Activated CD4-positive, alpha-beta memory T cell treated with anti-CD3 and anti-CD28 coated beads for 36 hours (primary cell): ENCODE measurements at regions not wholly inside any gene's neighbourhood (a gene's known extent, or its start where the extent isn't known, plus 50 kb on each side); places are given as distances from the start of the nearest gene placed in this dataset.

Experiments used
- CTCF ChIA-PET: fragments of 350-600 bp; sonication (Branson Sonifier 250); formaldehyde crosslinking; loops from one replicate; lab custom pipeline; 2021; ENCODE audit warnings: antibody characterized with exemption, inconsistent platforms; lab: Charles Lee
- POLR2A ChIA-PET: fragments of 350-600 bp; sonication (Branson Sonifier 250); formaldehyde crosslinking; loops from one replicate; lab custom pipeline; 2021; ENCODE audit warnings: antibody characterized with exemption; lab: Charles Lee
- DNase-seq: peaks from one replicate; pipeline ENCODE4 v3.0.0-alpha.2; 2020
- H3K27ac Mint-ChIP-seq: one replicate; pipeline ENCODE4 v1.8.0; 2021; ENCODE audit warnings: mixed read lengths
- H3K27me3 Mint-ChIP-seq: one replicate; pipeline ENCODE4 v1.8.0; 2021; ENCODE audit warnings: mixed read lengths
- H3K36me3 Mint-ChIP-seq: one replicate; pipeline ENCODE4 v1.8.0; 2021; ENCODE audit warnings: mixed read lengths
- H3K4me1 Mint-ChIP-seq: one replicate; pipeline ENCODE4 v1.8.0; 2021; ENCODE audit warnings: low read depth, mixed read lengths
- H3K4me3 Mint-ChIP-seq: one replicate; pipeline ENCODE4 v1.8.0; 2021; ENCODE audit warnings: mild to moderate bottlenecking, mixed read lengths
- H3K9me3 Mint-ChIP-seq: one replicate; pipeline ENCODE4 v1.8.0; 2021; ENCODE audit warnings: mixed read lengths
- intact Hi-C: fragments of 100-400 bp; cut with micrococcal nuclease; formaldehyde crosslinking; loops from one replicate; pipeline ENCODE4 v1.15.1; 2023

GRCh38 chr10:21304608-21305007, 220.9 kb downstream of the SKIDA1 start:
- ChIA-PET CTCF (no interaction called here), POLR2A (no interaction called here)
- Mint-ChIP-seq H3K36me3 (no peaks in the 10 kb centered on the region), H3K4me3 (no peak overlapping the region), H3K9me3 (no peaks in the 10 kb centered on the region), H3K4me1 (no peaks in the 10 kb centered on the region), H3K27ac (no peak overlapping the region), H3K27me3 (peaks cover 2% of the 10 kb centered on the region)
- intact Hi-C loops, result no loop called here
- no peak for DNase-seq

DNA sequence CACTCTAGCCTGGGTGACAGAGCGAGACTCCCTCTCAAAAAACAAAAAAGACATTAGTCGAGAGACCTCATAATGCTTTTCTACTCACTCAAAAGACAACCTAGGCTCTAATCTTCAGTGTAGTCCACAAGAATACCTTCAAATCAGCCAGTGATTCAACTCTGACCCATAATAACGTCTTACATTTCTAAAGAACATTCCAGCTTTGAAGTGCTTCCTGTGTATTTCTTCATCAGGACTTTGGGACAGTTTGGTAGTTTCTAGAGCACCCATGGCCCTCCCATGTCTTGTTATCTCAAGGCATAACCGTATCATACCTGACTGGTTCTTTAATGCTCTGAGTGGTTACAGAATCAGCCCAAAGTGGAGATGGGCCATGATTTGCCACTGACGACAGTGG, 221.3 kb downstream of the SKIDA1 start:
- Mint-ChIP-seq H3K27me3 (peaks cover 2% of the 10 kb centered on the region), H3K4me3 (no peak overlapping the region), H3K27ac (no peak overlapping the region), H3K36me3 (no peaks in the 10 kb centered on the region), H3K9me3 (no peaks in the 10 kb centered on the region), H3K4me1 (no peaks in the 10 kb centered on the region)
- POLR2A ChIA-PET, result no interaction called here
- CTCF ChIA-PET, result no interaction called here
- no peak for DNase-seq
- intact Hi-C loops, result no loop called here

DNA sequence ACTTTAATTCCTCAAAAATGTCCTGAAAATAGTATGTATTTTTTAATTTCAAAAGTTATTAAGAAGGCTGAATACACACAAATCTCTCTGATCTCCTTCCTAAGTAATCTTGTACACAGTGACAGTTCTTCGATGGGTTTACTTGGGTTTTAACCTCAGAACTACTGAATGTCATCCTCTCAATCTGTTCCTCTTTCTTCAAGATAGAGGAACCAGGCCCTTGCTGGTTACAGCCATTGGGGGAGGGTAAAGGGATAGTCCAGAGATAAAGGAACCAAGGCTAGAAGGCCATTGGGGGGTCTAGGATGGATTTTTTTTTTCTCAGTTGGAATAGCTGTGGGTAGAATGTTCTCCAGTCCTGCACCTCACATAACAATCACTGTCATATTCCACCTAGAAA, 224.9 kb downstream of the SKIDA1 start:
- CTCF ChIA-PET, result no interaction called here
- H3K27me3 Mint-ChIP-seq, result peaks cover 2% of the 10 kb centered on the region
- intact Hi-C loops, result no loop called here
- H3K9me3 Mint-ChIP-seq, result no peaks in the 10 kb centered on the region
- no peak for DNase-seq
- H3K27ac Mint-ChIP-seq, result no peak overlapping the region
- H3K4me3 Mint-ChIP-seq, result no peak overlapping the region
- H3K36me3 Mint-ChIP-seq, result no peaks in the 10 kb centered on the region
- POLR2A ChIA-PET, result no interaction called here
- no peaks in the 10 kb centered on the region for H3K4me1 Mint-ChIP-seq

DNA sequence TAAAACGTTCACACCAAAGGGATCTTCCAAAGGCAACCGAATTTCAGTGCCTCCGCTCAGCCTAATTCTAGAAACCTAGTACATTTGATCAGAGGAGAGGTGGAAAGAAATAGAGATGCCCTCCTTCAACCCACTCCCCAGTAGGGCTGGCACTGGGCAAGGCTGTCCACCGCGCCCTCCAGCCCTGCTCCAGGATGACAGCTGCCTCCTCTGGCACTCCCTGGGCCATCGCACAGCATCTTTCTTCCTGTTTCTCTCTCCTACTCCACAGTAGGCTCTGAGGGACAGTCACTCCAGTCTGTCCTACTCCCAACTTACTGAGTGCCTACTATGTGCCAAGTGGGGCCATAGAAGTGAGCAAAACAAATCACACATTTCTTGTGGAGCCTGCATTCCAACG, 226.2 kb downstream of the SKIDA1 start:
- CTCF ChIA-PET, result no interaction called here
- no peak overlapping the region for H3K4me3 Mint-ChIP-seq

DNA sequence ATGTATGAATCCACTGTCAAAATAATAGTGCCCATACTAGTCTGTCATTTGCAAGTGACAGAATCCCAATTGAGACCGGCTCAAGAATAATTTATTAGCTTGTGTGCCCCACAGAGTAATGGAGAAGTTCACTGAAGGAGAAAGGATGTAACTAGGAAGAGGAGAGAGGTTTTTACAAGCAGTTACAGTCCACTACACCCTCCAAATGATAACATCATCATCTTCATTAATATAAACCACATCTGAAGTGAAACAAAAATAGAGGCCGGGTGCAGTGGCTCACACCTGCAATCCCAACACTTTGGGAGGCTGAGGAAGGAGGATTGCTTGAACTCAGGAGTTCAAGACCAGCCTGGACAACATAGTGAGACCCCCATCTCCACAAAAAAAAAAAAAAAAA, 226.8 kb downstream of the SKIDA1 start:
- H3K27me3 Mint-ChIP-seq, result peaks cover 3% of the 10 kb centered on the region
- no peak for DNase-seq
- H3K36me3 Mint-ChIP-seq, result no peaks in the 10 kb centered on the region
- no peak overlapping the region for H3K4me3 Mint-ChIP-seq
- H3K9me3 Mint-ChIP-seq, result no peaks in the 10 kb centered on the region
- intact Hi-C loops, result no loop called here
- H3K27ac Mint-ChIP-seq, result no peak overlapping the region
- ChIA-PET POLR2A (no interaction called here), CTCF (no interaction called here)
- no peaks in the 10 kb centered on the region for H3K4me1 Mint-ChIP-seq

More for the DNA sequence above, 226.2 kb downstream of the SKIDA1 start:
- H3K36me3 Mint-ChIP-seq, result no peaks in the 10 kb centered on the region
- POLR2A ChIA-PET, result no interaction called here
- DNase-seq, result no peak
- intact Hi-C loops, result no loop called here
- no peaks in the 10 kb centered on the region for H3K9me3 Mint-ChIP-seq
- H3K27ac Mint-ChIP-seq, result no peak overlapping the region
- peaks cover 3% of the 10 kb centered on the region for H3K27me3 Mint-ChIP-seq
- H3K4me1 Mint-ChIP-seq, result no peaks in the 10 kb centered on the region

DNA sequence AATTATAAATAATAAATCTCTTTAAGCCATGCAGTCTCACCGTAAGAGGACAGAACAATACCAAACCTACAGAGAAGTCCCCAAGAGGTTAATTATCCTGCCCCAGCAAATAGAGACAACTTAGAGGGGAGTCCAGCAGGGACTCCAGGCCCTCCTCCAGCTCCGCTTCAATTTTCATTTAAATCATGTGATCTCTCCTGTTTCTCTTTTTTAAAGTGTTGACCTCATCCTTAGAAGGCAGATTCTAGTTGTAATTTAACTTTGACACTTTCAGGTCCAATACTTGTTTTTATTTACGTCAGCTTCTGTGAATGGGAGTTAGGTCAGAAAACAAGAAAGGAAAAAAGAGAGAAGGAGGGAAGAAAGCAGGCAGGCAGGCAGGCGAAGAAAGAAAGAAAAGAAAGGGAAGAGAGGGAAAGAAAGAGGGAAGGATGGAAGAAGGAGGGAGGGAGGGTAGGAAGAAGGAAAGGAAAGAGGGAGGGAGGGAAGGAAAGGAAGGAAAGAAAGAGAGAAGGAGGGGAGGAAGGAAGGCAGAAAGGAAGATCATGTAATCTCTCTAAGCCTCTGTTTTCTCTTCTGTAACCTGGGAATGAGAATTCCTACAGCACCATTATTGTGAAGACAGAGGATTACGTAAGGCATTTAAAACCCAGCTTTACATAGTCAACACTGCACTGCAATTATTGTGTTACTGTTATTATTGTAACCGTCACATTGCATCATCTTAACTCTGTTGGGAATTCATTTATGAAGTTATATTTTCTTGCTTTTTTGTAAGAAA, 227.7 kb downstream of the SKIDA1 start:
- H3K4me3 Mint-ChIP-seq, result no peak overlapping the region
- H3K9me3 Mint-ChIP-seq, result no peaks in the 10 kb centered on the region
- intact Hi-C loops, result no loop called here
- no peak overlapping the region for H3K27ac Mint-ChIP-seq
- H3K27me3 Mint-ChIP-seq, result peaks cover 5% of the 10 kb centered on the region
- H3K4me1 Mint-ChIP-seq, result peaks cover 2% of the 10 kb centered on the region
- no peak for DNase-seq
- ChIA-PET POLR2A (no interaction called here), CTCF (interaction anchor here (1.5 kb wide), 1 partner anchor 19 kb away, joined by 3 read pairs; no protein-coding TSS in a partner anchor)
- H3K36me3 Mint-ChIP-seq, result no peaks in the 10 kb centered on the region

DNA sequence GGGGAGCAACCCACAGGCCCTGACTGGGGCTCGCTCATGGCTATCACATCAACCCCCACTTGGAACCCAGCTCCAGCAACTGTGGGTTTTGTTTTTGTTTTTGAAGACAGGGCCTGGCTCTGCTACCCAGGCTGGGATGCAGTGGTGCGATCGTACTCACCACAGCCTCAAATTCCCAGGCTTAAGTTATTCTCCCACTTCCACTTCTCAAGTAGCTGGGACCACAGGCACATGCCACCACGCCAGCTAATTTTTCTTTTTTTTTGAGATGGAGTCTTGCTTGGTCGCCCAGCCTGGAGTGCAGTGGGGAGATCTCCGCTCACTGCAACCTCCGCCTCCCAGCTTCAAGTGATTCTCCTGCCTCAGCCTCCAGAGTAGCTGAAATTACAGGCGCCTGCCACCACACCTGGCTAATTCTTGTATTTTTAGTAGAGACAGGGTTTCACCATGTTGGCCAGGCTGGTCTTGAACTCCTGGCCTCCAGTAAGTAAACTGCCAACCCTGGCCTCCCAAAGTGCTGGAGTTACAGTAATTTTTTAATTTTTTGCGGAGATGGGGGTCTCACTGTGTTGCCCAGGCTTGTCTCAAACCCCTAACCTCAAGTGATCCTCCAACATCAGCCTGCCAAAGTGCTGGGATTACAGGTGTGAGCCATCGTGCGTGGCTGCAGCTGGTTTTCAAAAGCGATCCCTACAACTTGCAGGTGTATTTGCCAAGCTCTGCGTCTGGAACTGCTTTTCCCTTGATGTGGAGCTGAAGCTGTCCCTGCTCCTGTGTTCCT, 228.7 kb downstream of the SKIDA1 start:
- no peak overlapping the region for H3K4me3 Mint-ChIP-seq
- no peak for DNase-seq
- peaks cover 4% of the 10 kb centered on the region for H3K4me1 Mint-ChIP-seq
- H3K27me3 Mint-ChIP-seq, result peaks cover 8% of the 10 kb centered on the region
- ChIA-PET CTCF (interaction anchor here (1.5 kb wide), 1 partner anchor 18 kb away, joined by 3 read pairs; no protein-coding TSS in a partner anchor), POLR2A (no interaction called here)
- intact Hi-C loops, result no loop called here
- H3K36me3 Mint-ChIP-seq, result no peaks in the 10 kb centered on the region
- no peak overlapping the region for H3K27ac Mint-ChIP-seq
- no peaks in the 10 kb centered on the region for H3K9me3 Mint-ChIP-seq

DNA sequence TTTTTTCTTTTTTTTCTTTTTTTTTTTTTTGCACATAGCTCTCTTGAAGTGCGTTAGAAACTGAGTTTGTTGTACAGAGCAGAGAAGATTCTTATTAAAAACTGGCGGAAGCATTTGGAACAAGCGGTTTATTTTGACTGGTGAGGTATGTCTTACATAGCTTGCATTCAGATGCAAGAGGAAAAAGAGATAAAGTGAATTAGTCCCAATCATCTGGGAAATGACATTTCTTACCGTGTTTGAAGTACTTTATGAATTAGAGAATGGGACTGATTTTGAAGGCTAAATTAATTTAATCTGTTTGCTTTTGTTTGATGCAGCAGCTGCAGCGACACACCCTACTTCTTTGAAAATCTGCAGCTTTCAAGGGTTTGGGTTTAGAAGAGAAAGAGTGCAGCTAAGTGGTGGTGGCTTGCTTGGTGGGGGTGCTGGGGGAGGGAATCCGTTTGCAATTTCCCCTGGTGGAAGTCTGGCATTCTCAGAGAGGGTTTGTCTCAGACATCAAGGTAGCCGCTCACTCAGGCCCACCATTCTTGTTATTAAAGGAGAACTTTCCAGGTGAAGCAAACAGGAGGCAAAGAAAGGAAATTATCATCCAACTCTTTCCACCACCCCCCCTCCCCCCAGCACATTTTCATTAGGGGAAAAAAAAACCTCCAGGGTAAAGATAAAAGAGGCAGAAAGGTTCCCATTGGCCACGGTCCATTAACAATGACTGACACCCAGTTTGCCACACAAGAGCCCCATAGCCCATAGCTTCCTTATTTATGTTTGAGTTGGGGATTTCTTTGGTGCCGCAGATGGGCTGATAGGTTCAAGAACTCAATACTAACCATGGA, 231.7 kb downstream of the SKIDA1 start:
- H3K9me3 Mint-ChIP-seq, result no peaks in the 10 kb centered on the region
- no peak for DNase-seq
- ChIA-PET CTCF (no interaction called here), POLR2A (no interaction called here)
- no peak overlapping the region for H3K4me3 Mint-ChIP-seq
- peaks cover 4% of the 10 kb centered on the region for H3K4me1 Mint-ChIP-seq
- intact Hi-C loops, result no loop called here
- H3K36me3 Mint-ChIP-seq, result no peaks in the 10 kb centered on the region
- H3K27ac Mint-ChIP-seq, result no peak overlapping the region
- peaks cover 11% of the 10 kb centered on the region for H3K27me3 Mint-ChIP-seq

GRCh38 chr10:21292763-21293517, 232.5 kb downstream of the SKIDA1 start:
- ChIA-PET POLR2A (no interaction called here), CTCF (no interaction called here)
- intact Hi-C loops, result no loop called here
- no peak for DNase-seq
- Mint-ChIP-seq H3K4me1 (peaks cover 4% of the 10 kb centered on the region), H3K36me3 (no peaks in the 10 kb centered on the region), H3K27ac (no peak overlapping the region), H3K9me3 (no peaks in the 10 kb centered on the region), H3K4me3 (no peak overlapping the region), H3K27me3 (peaks cover 11% of the 10 kb centered on the region)

GRCh38 chr10:21290499-21291160, 234.9 kb downstream of the SKIDA1 start:
- POLR2A ChIA-PET, result no interaction called here
- no peak for DNase-seq
- no peak overlapping the region for H3K27ac Mint-ChIP-seq
- peaks cover 11% of the 10 kb centered on the region for H3K27me3 Mint-ChIP-seq
- CTCF ChIA-PET, result no interaction called here
- H3K36me3 Mint-ChIP-seq, result no peaks in the 10 kb centered on the region
- intact Hi-C loops, result no loop called here
- H3K4me3 Mint-ChIP-seq, result no peak overlapping the region
- H3K9me3 Mint-ChIP-seq, result no peaks in the 10 kb centered on the region
- peaks cover 4% of the 10 kb centered on the region for H3K4me1 Mint-ChIP-seq

DNA sequence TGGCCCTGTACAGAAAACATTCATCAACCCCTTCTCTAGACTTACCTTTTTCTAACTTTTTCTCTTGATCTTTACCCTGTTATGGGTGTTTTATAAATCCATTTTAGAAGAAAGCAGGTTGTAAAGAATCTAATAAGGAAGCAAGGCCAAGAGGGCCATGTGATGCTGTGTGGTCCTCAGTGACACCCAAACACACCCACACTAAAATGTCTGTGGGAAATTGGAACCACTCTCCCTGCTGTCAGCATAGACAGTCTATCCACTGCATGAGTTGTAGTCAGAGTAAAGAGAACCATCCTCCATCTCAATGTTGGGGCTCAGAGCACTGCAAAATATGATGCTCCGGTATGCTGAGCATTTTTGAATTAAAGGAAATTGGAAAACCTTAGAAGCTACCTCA, 235.5 kb downstream of the SKIDA1 start:
- H3K9me3 Mint-ChIP-seq, result no peaks in the 10 kb centered on the region
- H3K27ac Mint-ChIP-seq, result no peak overlapping the region
- intact Hi-C loops, result no loop called here
- H3K4me3 Mint-ChIP-seq, result no peak overlapping the region
- peaks cover 11% of the 10 kb centered on the region for H3K27me3 Mint-ChIP-seq
- H3K4me1 Mint-ChIP-seq, result peaks cover 4% of the 10 kb centered on the region
- ChIA-PET POLR2A (no interaction called here), CTCF (no interaction called here)
- DNase-seq, result no peak
- no peaks in the 10 kb centered on the region for H3K36me3 Mint-ChIP-seq
